ENCODE measurements at regions not wholly inside any gene's neighbourhood (a gene's known extent, or its start where the extent isn't known, plus 50 kb on each side); places are given as distances from the start of the nearest gene placed in this dataset.
A peak's percentile ranks its signal among the peaks of the same experiment; 100 is the strongest.
"Not testable (repeated sequence)": the region's sequence is repeated elsewhere in the genome, so short reads cannot be mapped to it uniquely, and the experiment has no call there.

GRCh38 chr2:186927867-186928191 lies 78.9 kb upstream of the ZSWIM2 start:
- no peak for DNase-seq (ENCODE audit: low read depth)
- H3K4me3 ChIP-seq (ENCODE audit: control insufficient read depth, low read depth, low read length), result no peak overlapping the region
- TF ChIP-seq CTCF (conservative IDR thresholded peaks at IDR 0.05; ENCODE audit: control insufficient read depth, insufficient read depth, low read depth, low read length), result no peak

GRCh38 chr2:186927185-186927866 lies 78.4 kb upstream of the ZSWIM2 start:
- no peak for DNase-seq (ENCODE audit: low read depth)
- H3K4me3 ChIP-seq (ENCODE audit: control insufficient read depth, low read depth, low read length), result no peak overlapping the region
- no peak for TF ChIP-seq CTCF (conservative IDR thresholded peaks at IDR 0.05; ENCODE audit: control insufficient read depth, insufficient read depth, low read depth, low read length)

- no peak overlapping the region for H3K4me3 ChIP-seq (ENCODE audit: control insufficient read depth, low read depth, low read length)
- no peak for DNase-seq (ENCODE audit: low read depth)
- no peak for TF ChIP-seq CTCF (conservative IDR thresholded peaks at IDR 0.05; ENCODE audit: control insufficient read depth, insufficient read depth, low read depth, low read length)
Observed at GRCh38 chr2:186925514-186925913, 76.5 kb upstream of the ZSWIM2 start.

GRCh38 chr2:186922316-186922715 lies 73.3 kb upstream of the ZSWIM2 start:
- not testable (repeated sequence) for H3K4me3 ChIP-seq (ENCODE audit: control insufficient read depth, low read depth, low read length); DNase-seq (ENCODE audit: low read depth)

GRCh38 chr2:186919296-186919695 lies 70.3 kb upstream of the ZSWIM2 start:
- DNase-seq (ENCODE audit: low read depth), result peak; percentile 87
- no peak for TF ChIP-seq CTCF (conservative IDR thresholded peaks at IDR 0.05; ENCODE audit: control insufficient read depth, insufficient read depth, low read depth, low read length)
- no peak overlapping the region for H3K4me3 ChIP-seq (ENCODE audit: control insufficient read depth, low read depth, low read length)

- no peak for DNase-seq (ENCODE audit: low read depth)
- TF ChIP-seq CTCF (conservative IDR thresholded peaks at IDR 0.05; ENCODE audit: control insufficient read depth, insufficient read depth, low read depth, low read length), result no peak
- H3K4me3 ChIP-seq (ENCODE audit: control insufficient read depth, low read depth, low read length), result no peak overlapping the region
Observed at GRCh38 chr2:186918495-186918894, 69.5 kb upstream of the ZSWIM2 start.

- H3K4me3 ChIP-seq (ENCODE audit: control insufficient read depth, low read depth, low read length), result no peak overlapping the region
- no peak for TF ChIP-seq CTCF (conservative IDR thresholded peaks at IDR 0.05; ENCODE audit: control insufficient read depth, insufficient read depth, low read depth, low read length)
- DNase-seq (ENCODE audit: low read depth), result peak; percentile 36
Observed at GRCh38 chr2:186917866-186918265, 68.9 kb upstream of the ZSWIM2 start.
